ENCODE measurements at regions not wholly inside any gene's neighbourhood (a gene's known extent, or its start where the extent isn't known, plus 50 kb on each side); places are given as distances from the start of the nearest gene placed in this dataset.

DNA sequence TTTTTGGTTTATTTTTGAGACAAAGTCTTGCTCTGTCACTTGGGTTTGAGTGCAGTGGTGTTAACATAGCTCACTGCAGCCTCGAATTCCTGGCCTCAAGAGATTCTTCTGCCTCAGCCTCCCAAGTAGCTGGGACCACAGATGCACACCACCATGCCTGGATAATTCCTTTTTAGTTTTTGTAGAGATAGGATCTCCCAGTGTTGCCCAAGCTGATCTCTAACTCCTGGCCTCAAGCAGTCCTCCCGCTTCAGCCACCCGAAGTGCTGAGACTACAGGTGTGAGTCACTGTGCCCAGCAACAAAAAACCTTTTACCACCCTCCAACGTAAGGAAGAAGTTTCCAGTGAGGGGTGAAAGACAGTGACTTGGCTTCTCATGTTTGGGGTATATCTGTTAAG is 81.1 kb upstream of the TSHZ3 start:
- TF ChIP-seq ZFP30 (CRISPR knock-in tag; IDR thresholded peaks at IDR 0.05) (no peak), RARB (CRISPR knock-in tag; IDR thresholded peaks at IDR 0.05) (no peak), ZNF8 (CRISPR knock-in tag; IDR thresholded peaks at IDR 0.05) (no peak), ZC3H10 (CRISPR knock-in tag; IDR thresholded peaks at IDR 0.05) (no peak), BACH2 (CRISPR knock-in tag; IDR thresholded peaks at IDR 0.05; ENCODE audit: borderline replicate concordance) (no peak), ISL1 (CRISPR knock-in tag; IDR thresholded peaks at IDR 0.05) (no peak), OSR1 (CRISPR knock-in tag; IDR thresholded peaks at IDR 0.05) (no peak), ZFP3 (CRISPR knock-in tag; IDR thresholded peaks at IDR 0.05) (no peak), ARNTL (CRISPR knock-in tag; IDR thresholded peaks at IDR 0.05; ENCODE audit: borderline replicate concordance, low read depth) (no peak), ZNF565 (CRISPR knock-in tag; conservative IDR thresholded peaks at IDR 0.05; ENCODE audit: low read depth) (no peak)
- TF ChIP-seq, protein P1, sequence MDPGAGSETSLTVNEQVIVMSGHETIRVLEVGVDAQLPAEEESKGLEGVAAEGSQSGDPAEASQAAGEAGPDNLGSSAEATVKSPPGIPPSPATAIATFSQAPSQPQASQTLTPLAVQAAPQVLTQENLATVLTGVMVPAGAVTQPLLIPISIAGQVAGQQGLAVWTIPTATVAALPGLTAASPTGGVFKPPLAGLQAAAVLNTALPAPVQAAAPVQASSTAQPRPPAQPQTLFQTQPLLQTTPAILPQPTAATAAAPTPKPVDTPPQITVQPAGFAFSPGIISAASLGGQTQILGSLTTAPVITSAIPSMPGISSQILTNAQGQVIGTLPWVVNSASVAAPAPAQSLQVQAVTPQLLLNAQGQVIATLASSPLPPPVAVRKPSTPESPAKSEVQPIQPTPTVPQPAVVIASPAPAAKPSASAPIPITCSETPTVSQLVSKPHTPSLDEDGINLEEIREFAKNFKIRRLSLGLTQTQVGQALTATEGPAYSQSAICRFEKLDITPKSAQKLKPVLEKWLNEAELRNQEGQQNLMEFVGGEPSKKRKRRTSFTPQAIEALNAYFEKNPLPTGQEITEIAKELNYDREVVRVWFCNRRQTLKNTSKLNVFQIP (CRISPR knock-in tag; IDR thresholded peaks at IDR 0.05; ENCODE audit: borderline replicate concordance, low read depth), result no peak
- TF ChIP-seq, protein P2, sequence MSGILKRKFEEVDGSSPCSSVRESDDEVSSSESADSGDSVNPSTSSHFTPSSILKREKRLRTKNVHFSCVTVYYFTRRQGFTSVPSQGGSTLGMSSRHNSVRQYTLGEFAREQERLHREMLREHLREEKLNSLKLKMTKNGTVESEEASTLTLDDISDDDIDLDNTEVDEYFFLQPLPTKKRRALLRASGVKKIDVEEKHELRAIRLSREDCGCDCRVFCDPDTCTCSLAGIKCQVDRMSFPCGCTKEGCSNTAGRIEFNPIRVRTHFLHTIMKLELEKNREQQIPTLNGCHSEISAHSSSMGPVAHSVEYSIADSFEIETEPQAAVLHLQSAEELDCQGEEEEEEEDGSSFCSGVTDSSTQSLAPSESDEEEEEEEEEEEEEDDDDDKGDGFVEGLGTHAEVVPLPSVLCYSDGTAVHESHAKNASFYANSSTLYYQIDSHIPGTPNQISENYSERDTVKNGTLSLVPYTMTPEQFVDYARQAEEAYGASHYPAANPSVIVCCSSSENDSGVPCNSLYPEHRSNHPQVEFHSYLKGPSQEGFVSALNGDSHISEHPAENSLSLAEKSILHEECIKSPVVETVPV (CRISPR knock-in tag; IDR thresholded peaks at IDR 0.05), result no peak
- TF ChIP-seq, protein P3, sequence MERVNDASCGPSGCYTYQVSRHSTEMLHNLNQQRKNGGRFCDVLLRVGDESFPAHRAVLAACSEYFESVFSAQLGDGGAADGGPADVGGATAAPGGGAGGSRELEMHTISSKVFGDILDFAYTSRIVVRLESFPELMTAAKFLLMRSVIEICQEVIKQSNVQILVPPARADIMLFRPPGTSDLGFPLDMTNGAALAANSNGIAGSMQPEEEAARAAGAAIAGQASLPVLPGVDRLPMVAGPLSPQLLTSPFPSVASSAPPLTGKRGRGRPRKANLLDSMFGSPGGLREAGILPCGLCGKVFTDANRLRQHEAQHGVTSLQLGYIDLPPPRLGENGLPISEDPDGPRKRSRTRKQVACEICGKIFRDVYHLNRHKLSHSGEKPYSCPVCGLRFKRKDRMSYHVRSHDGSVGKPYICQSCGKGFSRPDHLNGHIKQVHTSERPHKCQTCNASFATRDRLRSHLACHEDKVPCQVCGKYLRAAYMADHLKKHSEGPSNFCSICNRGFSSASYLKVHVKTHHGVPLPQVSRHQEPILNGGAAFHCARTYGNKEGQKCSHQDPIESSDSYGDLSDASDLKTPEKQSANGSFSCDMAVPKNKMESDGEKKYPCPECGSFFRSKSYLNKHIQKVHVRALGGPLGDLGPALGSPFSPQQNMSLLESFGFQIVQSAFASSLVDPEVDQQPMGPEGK (CRISPR knock-in tag; IDR thresholded peaks at IDR 0.05; ENCODE audit: borderline replicate concordance), result no peak
